ENCODE measurements at regions not wholly inside any gene's neighbourhood (a gene's known extent, or its start where the extent isn't known, plus 50 kb on each side); places are given as distances from the start of the nearest gene placed in this dataset.

GRCh38 chr5:33143405-33144123 is 297.2 kb upstream of the TARS1 start:
- Mint-ChIP-seq H3K4me3 (no peak overlapping the region), H3K27ac (no peak overlapping the region), H3K27me3 (ENCODE audit: low read depth, poor library complexity) (peaks cover 7% of the 10 kb centered on the region), H3K36me3 (ENCODE audit: low read depth) (no peaks in the 10 kb centered on the region), H3K4me1 (peaks cover 7% of the 10 kb centered on the region), H3K9me3 (peaks cover 19% of the 10 kb centered on the region)
- no peak for DNase-seq
- TF ChIP-seq, protein P1, sequence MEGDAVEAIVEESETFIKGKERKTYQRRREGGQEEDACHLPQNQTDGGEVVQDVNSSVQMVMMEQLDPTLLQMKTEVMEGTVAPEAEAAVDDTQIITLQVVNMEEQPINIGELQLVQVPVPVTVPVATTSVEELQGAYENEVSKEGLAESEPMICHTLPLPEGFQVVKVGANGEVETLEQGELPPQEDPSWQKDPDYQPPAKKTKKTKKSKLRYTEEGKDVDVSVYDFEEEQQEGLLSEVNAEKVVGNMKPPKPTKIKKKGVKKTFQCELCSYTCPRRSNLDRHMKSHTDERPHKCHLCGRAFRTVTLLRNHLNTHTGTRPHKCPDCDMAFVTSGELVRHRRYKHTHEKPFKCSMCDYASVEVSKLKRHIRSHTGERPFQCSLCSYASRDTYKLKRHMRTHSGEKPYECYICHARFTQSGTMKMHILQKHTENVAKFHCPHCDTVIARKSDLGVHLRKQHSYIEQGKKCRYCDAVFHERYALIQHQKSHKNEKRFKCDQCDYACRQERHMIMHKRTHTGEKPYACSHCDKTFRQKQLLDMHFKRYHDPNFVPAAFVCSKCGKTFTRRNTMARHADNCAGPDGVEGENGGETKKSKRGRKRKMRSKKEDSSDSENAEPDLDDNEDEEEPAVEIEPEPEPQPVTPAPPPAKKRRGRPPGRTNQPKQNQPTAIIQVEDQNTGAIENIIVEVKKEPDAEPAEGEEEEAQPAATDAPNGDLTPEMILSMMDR (IDR thresholded peaks at IDR 0.05) = no peak

GRCh38 chr5:33146881-33147280 is 293.9 kb upstream of the TARS1 start:
- Mint-ChIP-seq H3K4me1 (peaks cover 9% of the 10 kb centered on the region), H3K36me3 (ENCODE audit: low read depth) (no peaks in the 10 kb centered on the region), H3K27ac (no peak overlapping the region), H3K4me3 (no peak overlapping the region), H3K9me3 (peaks cover 13% of the 10 kb centered on the region), H3K27me3 (ENCODE audit: low read depth, poor library complexity) (peaks cover 6% of the 10 kb centered on the region)
- no peak for DNase-seq
- TF ChIP-seq, protein P1 (IDR thresholded peaks at IDR 0.05) = no peak

GRCh38 chr5:33148076-33148513 is 292.7 kb upstream of the TARS1 start:
- H3K36me3 Mint-ChIP-seq (ENCODE audit: low read depth) = no peaks in the 10 kb centered on the region
- no peak for DNase-seq
- H3K27ac Mint-ChIP-seq = peak overlapping the region; percentile 6
- H3K9me3 Mint-ChIP-seq = peaks cover 6% of the 10 kb centered on the region
- H3K4me1 Mint-ChIP-seq = peaks cover 9% of the 10 kb centered on the region
- H3K27me3 Mint-ChIP-seq (ENCODE audit: low read depth, poor library complexity) = no peaks in the 10 kb centered on the region
- TF ChIP-seq, protein P1 (IDR thresholded peaks at IDR 0.05) = no peak
- no peak overlapping the region for H3K4me3 Mint-ChIP-seq

DNA sequence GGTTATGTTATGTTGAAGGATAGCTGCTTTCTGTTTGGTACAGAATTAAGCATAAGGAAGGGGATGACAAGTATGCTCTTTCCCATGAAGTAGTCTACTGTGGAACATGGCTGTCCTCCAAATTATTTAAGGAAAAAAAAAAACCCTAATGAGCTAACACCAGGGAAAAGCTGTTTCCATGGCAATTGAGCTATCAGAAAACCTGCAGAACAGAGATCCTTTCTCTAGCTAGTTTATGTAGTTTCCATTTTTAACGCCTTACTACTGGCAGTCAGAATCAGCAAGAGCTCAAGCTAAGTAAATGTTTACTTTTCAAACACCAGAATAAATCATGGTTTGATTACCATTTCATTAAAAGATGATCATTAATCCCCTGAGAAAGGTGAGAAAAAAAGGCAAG is 287.4 kb upstream of the TARS1 start:
- Mint-ChIP-seq H3K9me3 (no peaks in the 10 kb centered on the region), H3K27me3 (ENCODE audit: low read depth, poor library complexity) (no peaks in the 10 kb centered on the region), H3K36me3 (ENCODE audit: low read depth) (no peaks in the 10 kb centered on the region), H3K27ac (no peak overlapping the region), H3K4me3 (no peak overlapping the region), H3K4me1 (peaks cover 3% of the 10 kb centered on the region)
- DNase-seq = no peak
- TF ChIP-seq, protein P1 (IDR thresholded peaks at IDR 0.05) = no peak

DNA sequence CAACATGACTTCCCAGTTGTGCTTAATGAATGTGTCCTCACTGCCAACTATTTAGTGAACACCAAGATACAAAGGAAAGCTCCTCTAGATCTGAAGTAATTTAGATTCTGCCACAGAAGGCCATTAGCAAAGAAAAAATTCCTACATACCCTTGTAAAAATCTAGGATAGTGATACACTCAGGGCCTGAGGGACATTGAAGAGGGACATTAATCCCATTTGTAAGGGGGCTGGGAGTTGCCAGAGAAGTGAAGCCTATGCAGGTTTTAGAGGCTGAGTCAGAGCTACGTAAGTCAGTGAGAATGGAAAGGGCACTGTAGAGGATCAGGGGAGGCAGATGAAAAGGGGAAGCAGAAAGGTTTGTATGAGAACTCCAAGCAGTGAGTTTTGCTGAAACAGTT is 286.9 kb upstream of the TARS1 start:
- TF ChIP-seq, protein P1 (IDR thresholded peaks at IDR 0.05) = no peak
- no peak overlapping the region for H3K27ac Mint-ChIP-seq
- no peaks in the 10 kb centered on the region for H3K27me3 Mint-ChIP-seq (ENCODE audit: low read depth, poor library complexity)
- no peaks in the 10 kb centered on the region for H3K4me1 Mint-ChIP-seq
- no peaks in the 10 kb centered on the region for H3K9me3 Mint-ChIP-seq
- DNase-seq = no peak
- no peak overlapping the region for H3K4me3 Mint-ChIP-seq
- no peaks in the 10 kb centered on the region for H3K36me3 Mint-ChIP-seq (ENCODE audit: low read depth)

- DNase-seq = no peak
- peaks cover 8% of the 10 kb centered on the region for H3K27me3 Mint-ChIP-seq (ENCODE audit: low read depth, poor library complexity)
- no peak overlapping the region for H3K4me3 Mint-ChIP-seq
- TF ChIP-seq, protein P1 (IDR thresholded peaks at IDR 0.05) = no peak
- H3K9me3 Mint-ChIP-seq = peaks cover 3% of the 10 kb centered on the region
- H3K36me3 Mint-ChIP-seq (ENCODE audit: low read depth) = no peaks in the 10 kb centered on the region
- no peak overlapping the region for H3K27ac Mint-ChIP-seq
- no peaks in the 10 kb centered on the region for H3K4me1 Mint-ChIP-seq
Measured at GRCh38 chr5:33160871-33161270, 279.9 kb upstream of the TARS1 start.

Measured in nephron progenitor cell (in vitro differentiated cells).